Central memory CD8-positive, alpha-beta T cell (primary cell): ENCODE measurements at regions not wholly inside any gene's neighbourhood (a gene's known extent, or its start where the extent isn't known, plus 50 kb on each side); places are given as distances from the start of the nearest gene placed in this dataset.

Experiments used
- ATAC-seq: fragments of 150-1000 bp; cut with Tn5 transposase; replicated peaks from 2 replicates; pipeline ENCODE4 v1.10.0; 2022; ENCODE audit warnings: mild to moderate bottlenecking, moderate FRiP score, moderate number of reproducible peaks; ENCODE audit not compliant: poor library complexity, severe bottlenecking; ENCODE audit errors: extremely low read depth
- DNase-seq, 2 donors: peaks; one replicate each; pipeline ENCODE4 v3.0.0; 2021; ENCODE audit warnings: low spot score in 2 of 2
- H3K27ac Mint-ChIP-seq: one replicate; pipeline ENCODE4 v1.8.0; 2022; ENCODE audit warnings: low read depth, mild to moderate bottlenecking, moderate library complexity, mixed read lengths
- H3K27me3 Mint-ChIP-seq: one replicate; pipeline ENCODE4 v1.8.0; 2022; ENCODE audit warnings: mixed read lengths
- H3K36me3 Mint-ChIP-seq: one replicate; pipeline ENCODE4 v1.8.0; 2022; ENCODE audit warnings: mild to moderate bottlenecking, moderate library complexity, mixed read lengths; ENCODE audit not compliant: insufficient read depth
- H3K4me1 Mint-ChIP-seq: one replicate; pipeline ENCODE4 v1.8.0; 2022; ENCODE audit warnings: mixed read lengths
- H3K4me3 Mint-ChIP-seq: one replicate; pipeline ENCODE4 v1.8.0; 2022; ENCODE audit warnings: mild to moderate bottlenecking, moderate library complexity, mixed read lengths
- H3K9me3 Mint-ChIP-seq: one replicate; pipeline ENCODE4 v1.8.0; 2022; ENCODE audit warnings: mixed read lengths

DNA sequence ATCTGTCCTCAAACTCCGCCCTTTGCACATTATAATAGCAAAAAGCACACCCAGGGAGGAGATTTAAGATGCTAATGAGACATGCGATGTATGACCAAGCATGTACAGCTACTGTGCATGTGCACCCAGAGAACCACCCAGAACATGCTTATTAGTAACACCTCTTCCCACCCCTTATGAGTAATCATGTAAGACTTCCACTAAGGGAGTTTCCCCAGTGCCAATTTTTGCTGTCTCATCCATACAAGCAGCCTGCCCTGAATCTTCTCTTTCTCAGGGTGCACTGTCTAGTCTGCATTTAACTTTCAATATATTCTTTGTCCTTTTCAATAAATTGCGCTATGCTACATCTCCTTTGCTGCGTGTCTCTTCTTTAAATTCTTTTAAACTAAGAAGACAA, 830.0 kb upstream of the NOVA1 start:
- no peaks in the 10 kb centered on the region for H3K36me3 Mint-ChIP-seq
- no peaks in the 10 kb centered on the region for H3K27me3 Mint-ChIP-seq
- H3K27ac Mint-ChIP-seq = no peak overlapping the region
- H3K4me1 Mint-ChIP-seq = no peaks in the 10 kb centered on the region
- ATAC-seq = no peak
- no peak for DNase-seq
- H3K4me3 Mint-ChIP-seq = no peak overlapping the region
- H3K9me3 Mint-ChIP-seq = no peaks in the 10 kb centered on the region

DNA sequence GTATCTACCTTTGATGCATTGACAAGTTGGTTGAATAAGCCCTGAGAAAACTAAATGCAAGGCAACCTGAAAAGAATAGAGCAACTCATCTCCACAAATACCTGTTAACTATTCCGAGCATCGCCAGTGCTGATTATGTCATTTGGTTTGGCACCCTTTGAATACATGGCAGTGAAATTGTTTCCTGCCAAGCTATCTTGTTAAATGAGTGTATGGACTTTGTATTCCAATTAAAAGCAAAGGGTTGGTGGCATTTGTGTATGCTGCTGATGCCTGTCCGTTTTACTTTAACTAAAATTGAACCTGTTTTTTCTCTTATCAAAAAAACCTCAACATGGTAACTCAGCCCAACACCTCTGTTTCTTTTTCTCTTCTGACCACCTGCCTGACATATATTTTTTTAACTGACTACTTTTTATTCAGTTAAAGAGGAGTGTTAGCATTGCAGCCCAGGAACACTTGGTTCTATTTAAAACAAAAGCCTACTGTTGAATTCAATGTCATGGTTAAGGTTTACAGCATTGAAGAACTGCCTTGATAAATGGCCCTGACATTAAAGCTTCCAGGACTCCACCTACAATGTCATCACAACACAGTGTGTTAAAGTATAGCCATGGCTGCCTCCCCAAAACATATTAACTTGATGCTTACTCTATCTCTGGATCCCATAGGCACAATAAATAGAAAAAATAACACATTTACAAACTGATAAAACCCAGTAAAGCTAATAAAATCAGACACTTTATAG, 838.3 kb upstream of the NOVA1 start:
- no peaks in the 10 kb centered on the region for H3K9me3 Mint-ChIP-seq
- H3K36me3 Mint-ChIP-seq = no peaks in the 10 kb centered on the region
- ATAC-seq (no peak), DNase-seq (no peak)
- H3K27ac Mint-ChIP-seq = no peak overlapping the region
- H3K4me1 Mint-ChIP-seq = no peaks in the 10 kb centered on the region
- H3K27me3 Mint-ChIP-seq = no peaks in the 10 kb centered on the region
- H3K4me3 Mint-ChIP-seq = no peak overlapping the region

DNA sequence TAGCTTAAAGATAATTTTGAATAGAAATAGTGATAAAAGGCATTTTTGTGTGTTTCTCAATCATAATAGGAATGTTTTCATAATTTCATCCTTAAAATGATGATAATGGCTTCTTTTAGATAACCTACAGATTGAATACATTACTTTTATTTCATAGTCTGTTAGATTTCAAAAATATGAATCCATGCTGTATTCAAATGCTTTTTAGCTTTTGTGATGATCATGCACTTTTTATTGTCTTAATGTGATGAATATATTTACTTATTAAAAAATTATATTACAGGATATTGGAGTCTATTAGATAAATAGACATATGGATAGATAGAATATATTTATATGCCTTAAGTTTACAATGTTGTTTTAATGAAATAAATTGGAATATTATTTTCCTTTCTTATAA, 886.8 kb upstream of the NOVA1 start:
- Mint-ChIP-seq H3K4me1 (no peaks in the 10 kb centered on the region), H3K27me3 (no peaks in the 10 kb centered on the region), H3K9me3 (peaks cover 12% of the 10 kb centered on the region), H3K27ac (no peak overlapping the region), H3K4me3 (no peak overlapping the region), H3K36me3 (no peaks in the 10 kb centered on the region)
- ATAC-seq = no peak
- DNase-seq = no peak

DNA sequence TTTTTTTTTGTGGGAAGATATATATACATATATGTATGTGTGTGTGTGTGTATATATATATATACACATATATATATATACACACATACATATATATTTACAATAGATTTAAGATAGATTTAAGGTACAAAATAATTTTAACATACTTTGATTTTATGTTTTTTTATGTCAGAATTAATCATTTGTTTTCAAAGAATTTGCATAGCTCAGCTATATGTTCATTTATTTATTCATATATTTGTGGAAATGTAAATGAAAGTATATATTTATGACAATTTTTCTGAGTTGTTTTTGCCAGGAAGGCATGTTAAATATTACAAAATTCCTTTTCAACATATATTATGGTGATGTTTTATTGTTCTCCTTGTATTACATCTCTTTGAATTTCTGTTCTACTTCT, 887.4 kb upstream of the NOVA1 start:
- Mint-ChIP-seq H3K9me3 (peaks cover 12% of the 10 kb centered on the region), H3K27ac (no peak overlapping the region), H3K27me3 (no peaks in the 10 kb centered on the region), H3K36me3 (no peaks in the 10 kb centered on the region), H3K4me3 (no peak overlapping the region), H3K4me1 (no peaks in the 10 kb centered on the region)
- ATAC-seq = no peak
- DNase-seq = no peak

DNA sequence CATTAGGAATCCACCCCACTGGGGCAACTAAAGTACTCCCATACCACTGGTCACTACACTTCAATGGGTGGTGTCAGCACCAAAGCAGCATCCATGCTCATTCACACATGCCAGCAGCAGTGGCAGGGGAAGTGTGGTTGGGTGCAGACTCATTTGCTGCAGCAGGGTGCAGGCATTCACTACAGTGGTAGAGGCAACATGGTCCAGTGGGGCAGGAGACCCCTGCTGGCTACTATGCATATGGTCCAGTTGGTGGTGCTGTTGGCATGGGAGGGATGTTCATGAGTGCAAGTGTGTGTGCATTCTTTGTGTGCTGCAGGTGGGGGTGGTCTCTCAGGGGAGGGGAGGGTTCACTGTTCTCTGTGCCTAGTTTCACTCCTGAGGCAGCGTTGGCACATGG, 908.4 kb upstream of the NOVA1 start:
- Mint-ChIP-seq H3K9me3 (peaks cover 39% of the 10 kb centered on the region), H3K27ac (no peak overlapping the region), H3K4me3 (no peak overlapping the region), H3K27me3 (no peaks in the 10 kb centered on the region), H3K4me1 (no peaks in the 10 kb centered on the region), H3K36me3 (no peaks in the 10 kb centered on the region)
- no peak for ATAC-seq
- no peak for DNase-seq

DNA sequence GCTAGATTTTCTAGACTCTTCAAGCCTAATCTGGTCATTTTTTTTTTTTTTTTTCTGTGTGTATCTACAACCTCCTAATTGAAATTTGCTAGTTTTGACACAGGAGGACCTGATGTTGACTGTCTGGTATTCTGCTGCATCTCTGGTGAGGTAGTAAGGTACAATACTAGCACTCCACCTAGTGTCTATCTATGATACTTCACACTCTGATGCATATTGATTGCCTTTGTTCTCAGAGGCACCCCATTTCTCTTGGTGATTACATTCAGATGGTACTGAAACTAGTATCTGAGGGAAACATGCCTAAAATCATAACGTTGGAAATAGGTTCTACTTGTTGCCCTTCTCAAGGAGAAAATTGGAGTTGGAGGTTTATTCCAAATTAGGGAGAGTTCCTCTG, 930.5 kb upstream of the NOVA1 start:
- ATAC-seq (no peak), DNase-seq (no peak)
- Mint-ChIP-seq H3K9me3 (peaks cover 23% of the 10 kb centered on the region), H3K27ac (no peak overlapping the region), H3K4me1 (no peaks in the 10 kb centered on the region), H3K36me3 (no peaks in the 10 kb centered on the region), H3K4me3 (no peak overlapping the region), H3K27me3 (no peaks in the 10 kb centered on the region)

DNA sequence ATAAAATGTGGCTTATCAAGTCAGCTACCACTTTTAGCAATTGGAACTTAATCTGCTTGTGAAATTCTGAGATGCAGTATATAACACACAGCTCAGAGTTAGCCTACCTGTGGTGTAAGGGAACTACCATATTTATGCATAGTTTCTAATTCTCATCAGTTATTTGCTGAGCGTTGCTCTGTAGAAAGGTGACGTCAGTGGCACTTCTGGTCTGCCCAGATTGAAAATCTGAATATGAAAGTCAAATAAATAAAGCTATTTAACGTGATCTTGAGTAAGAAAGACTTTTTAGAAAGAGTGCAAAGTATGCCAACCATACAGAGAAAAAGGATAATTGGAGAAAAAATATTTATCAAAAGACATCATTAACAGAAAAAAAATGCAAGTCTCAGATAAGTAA, 938.9 kb upstream of the NOVA1 start:
- Mint-ChIP-seq H3K9me3 (peaks cover 30% of the 10 kb centered on the region), H3K36me3 (peaks cover 2% of the 10 kb centered on the region), H3K27ac (no peak overlapping the region), H3K4me3 (no peak overlapping the region), H3K27me3 (no peaks in the 10 kb centered on the region), H3K4me1 (no peaks in the 10 kb centered on the region)
- no peak for DNase-seq
- no peak for ATAC-seq

DNA sequence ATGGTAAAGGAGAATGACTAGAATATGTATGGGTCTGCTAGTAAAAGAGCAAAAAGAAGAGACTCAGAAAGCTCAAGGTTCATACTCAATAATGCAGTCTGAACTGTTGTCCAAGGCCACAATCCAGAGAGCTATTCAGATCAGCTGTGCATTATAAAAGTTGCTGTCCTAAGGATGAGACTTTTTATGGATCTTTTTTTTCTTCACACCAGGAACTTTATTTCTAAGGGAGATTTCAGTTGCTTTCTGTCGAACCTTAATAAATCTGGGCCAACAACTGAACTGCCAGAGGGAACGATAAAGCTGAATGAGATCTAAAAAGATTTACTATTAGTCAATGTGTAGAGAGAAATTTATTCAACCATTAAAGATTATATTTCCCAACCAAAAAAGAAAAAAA, 948.3 kb upstream of the NOVA1 start:
- no peak for DNase-seq
- Mint-ChIP-seq H3K36me3 (peaks cover 2% of the 10 kb centered on the region), H3K27me3 (no peaks in the 10 kb centered on the region), H3K4me1 (no peaks in the 10 kb centered on the region), H3K4me3 (no peak overlapping the region), H3K9me3 (peaks cover 14% of the 10 kb centered on the region), H3K27ac (no peak overlapping the region)
- no peak for ATAC-seq

DNA sequence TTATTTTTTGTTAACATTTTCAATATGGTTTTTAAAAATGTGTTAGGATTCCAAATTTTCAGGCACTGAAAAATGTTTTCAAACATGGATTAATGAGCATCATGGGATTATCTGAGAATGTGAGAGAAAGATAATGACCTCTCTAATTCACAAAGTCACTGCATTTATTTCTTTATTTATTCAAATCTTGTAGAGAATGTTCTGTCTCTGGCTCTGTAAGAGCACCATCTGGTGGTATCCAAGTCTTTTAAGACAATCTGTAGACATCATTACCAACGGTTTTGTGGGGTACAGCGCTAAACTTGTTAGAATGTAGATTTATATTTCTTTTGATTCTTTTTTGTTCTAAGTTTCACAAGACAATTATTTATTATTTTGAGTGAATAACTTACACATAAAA, 956.0 kb upstream of the NOVA1 start:
- ATAC-seq (no peak), DNase-seq (no peak)
- Mint-ChIP-seq H3K4me1 (no peaks in the 10 kb centered on the region), H3K27ac (no peak overlapping the region), H3K36me3 (no peaks in the 10 kb centered on the region), H3K9me3 (peaks cover 6% of the 10 kb centered on the region), H3K4me3 (no peak overlapping the region), H3K27me3 (no peaks in the 10 kb centered on the region)

DNA sequence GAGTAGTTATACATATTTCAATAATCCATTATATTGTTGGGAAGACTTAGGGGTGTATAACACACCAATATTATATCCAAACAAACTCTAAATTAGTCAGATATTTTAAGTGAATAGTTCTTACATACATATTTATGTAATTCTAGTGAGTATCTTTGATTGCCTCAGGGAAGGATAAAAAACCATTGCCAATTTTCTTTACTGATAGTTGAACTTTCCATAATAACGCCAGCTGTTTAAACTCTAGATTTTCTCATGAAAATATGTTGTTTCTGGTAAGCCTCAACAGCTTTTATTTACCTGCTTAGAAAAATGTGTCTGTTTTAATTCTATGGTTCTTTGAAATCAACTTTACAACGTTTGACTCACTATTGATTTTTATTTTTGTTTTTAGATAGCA, 959.6 kb upstream of the NOVA1 start:
- Mint-ChIP-seq H3K4me1 (no peaks in the 10 kb centered on the region), H3K27me3 (no peaks in the 10 kb centered on the region), H3K4me3 (no peak overlapping the region), H3K27ac (no peak overlapping the region), H3K36me3 (no peaks in the 10 kb centered on the region), H3K9me3 (peaks cover 6% of the 10 kb centered on the region)
- ATAC-seq (no peak), DNase-seq (no peak)

DNA sequence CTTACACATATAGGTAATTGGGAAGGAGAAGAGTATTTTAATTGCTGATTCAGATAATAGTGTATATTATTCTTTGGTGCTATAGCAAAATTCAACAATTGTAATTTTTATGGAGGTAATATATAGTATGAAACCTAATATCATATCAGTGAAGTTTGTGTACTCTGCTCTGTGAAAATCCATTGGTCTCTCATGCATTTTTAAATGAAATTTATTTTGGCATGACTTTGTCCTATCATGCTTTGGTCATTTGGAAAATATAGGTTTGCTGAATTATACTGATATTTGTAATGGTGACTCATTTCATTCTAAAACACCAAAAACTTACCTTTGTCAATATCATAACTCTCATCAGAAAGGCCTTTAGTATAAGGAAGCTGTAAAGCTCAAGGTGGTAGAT, 962.0 kb upstream of the NOVA1 start:
- no peaks in the 10 kb centered on the region for H3K36me3 Mint-ChIP-seq
- no peak for ATAC-seq
- H3K4me1 Mint-ChIP-seq = no peaks in the 10 kb centered on the region

DNA sequence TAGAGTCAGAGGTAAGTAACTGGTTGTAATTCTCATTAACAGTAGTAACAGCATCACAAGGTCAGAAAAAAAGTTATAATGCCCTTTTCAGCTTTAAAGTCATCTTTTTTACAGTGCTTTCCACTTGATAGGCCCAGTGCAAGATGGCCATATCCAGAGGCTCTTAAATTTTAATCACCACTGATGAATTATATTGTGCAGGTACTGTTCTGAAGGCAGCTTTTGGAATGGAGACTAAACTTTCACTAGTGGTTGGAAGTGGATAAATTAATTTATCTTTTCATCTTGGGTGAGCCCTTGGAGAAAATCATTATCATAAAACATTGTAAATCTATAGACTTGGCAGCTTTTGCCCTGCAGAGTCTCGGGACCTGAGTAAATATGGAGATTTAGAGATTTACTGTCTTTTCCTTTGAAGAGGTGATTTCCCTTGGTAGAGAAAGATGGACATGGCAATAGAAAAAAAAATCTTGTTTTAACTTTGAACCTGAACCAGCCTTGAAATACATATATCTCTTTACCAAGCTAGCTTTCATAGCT, 969.1 kb upstream of the NOVA1 start:
- H3K4me1 Mint-ChIP-seq = no peaks in the 10 kb centered on the region
- ATAC-seq (no peak), DNase-seq (no peak)
- peaks cover 14% of the 10 kb centered on the region for H3K9me3 Mint-ChIP-seq
- H3K36me3 Mint-ChIP-seq = peaks cover 1% of the 10 kb centered on the region
- H3K4me3 Mint-ChIP-seq = no peak overlapping the region
- H3K27me3 Mint-ChIP-seq = no peaks in the 10 kb centered on the region
- H3K27ac Mint-ChIP-seq = no peak overlapping the region

More for the DNA sequence above, 962.0 kb upstream of the NOVA1 start:
- H3K9me3 Mint-ChIP-seq = peaks cover 14% of the 10 kb centered on the region
- no peaks in the 10 kb centered on the region for H3K27me3 Mint-ChIP-seq
- no peak overlapping the region for H3K4me3 Mint-ChIP-seq
- no peak for DNase-seq
- no peak overlapping the region for H3K27ac Mint-ChIP-seq

DNA sequence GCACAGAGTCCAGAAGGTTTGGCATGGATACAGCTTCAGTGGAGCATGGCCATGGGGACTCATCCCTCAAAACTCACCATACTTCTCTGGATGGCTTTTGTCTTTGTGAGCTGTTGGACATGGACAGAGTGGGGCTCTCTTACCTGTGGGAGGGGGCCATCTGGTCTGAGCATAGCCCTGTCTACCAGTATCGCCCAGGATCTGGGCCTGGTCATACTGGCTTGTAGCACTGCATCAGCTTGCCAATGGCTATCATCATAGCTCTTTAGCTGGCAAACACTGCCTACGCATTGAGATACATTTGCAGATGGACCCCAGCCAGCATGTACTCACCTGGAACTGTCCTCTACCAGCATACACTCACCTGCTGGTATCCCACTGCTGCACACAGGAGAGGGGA, 975.2 kb upstream of the NOVA1 start:
- peaks cover 31% of the 10 kb centered on the region for H3K9me3 Mint-ChIP-seq
- H3K27me3 Mint-ChIP-seq = no peaks in the 10 kb centered on the region
- DNase-seq = no peak
- peaks cover 1% of the 10 kb centered on the region for H3K36me3 Mint-ChIP-seq
- no peak for ATAC-seq
- H3K4me1 Mint-ChIP-seq = no peaks in the 10 kb centered on the region
- H3K4me3 Mint-ChIP-seq = no peak overlapping the region
- no peak overlapping the region for H3K27ac Mint-ChIP-seq
